K562 (cell line): ENCODE measurements at regions not wholly inside any gene's neighbourhood (a gene's known extent, or its start where the extent isn't known, plus 50 kb on each side); places are given as distances from the start of the nearest gene placed in this dataset.

Experiments used
- ATAC-seq: fragments of 200-7000 bp; cut with Tn5 transposase; 3 replicates; pipeline ENCODE4 v1.9.1; 2020; ENCODE audit warnings: moderate library complexity
- BruUV-seq: library from RNA; stranded (reverse); fragments of 400-500 nt; replicated peaks from 2 replicates; lab custom pipeline; 2021; lab: Mats Ljungman, UMichigan
- CTCF ChIA-PET: fragments of 300-600 bp; formaldehyde crosslinking; extraction: SDS; loops from one replicate; lab custom pipeline; 2021; ENCODE audit warnings: low intra/inter-chr PET ratio; lab: Yijun Ruan, JAX
- POLR2A ChIA-PET: fragments of 300-600, 350-650 bp; sonication (Branson Sonifier 250); formaldehyde crosslinking; extraction: SDS; loops from one replicate; lab custom pipeline; 2021; ENCODE audit warnings: antibody characterized with exemption, inconsistent platforms; lab: Yijun Ruan, JAX
- DNase-seq, 4 experiments: peaks; one replicate each; pipeline versions ENCODE4 v3.0.0 to v3.0.0-alpha.2; 2011 to 2018; ENCODE audit warnings: low spot score in 3 of 4, mixed read lengths in 3 of 4; ENCODE audit errors: extremely low read depth in 1 of 4
- FAIRE-seq: peaks from 2 replicates; lab custom pipeline; 2011; peaks lifted over from hg19 to GRCh38; lab: Jason Lieb, UNC
- H2AFZ ChIP-seq: 2 replicates; pipeline ENCODE4 v1.6.0; 2011; ENCODE audit warnings: low read depth, low read length, control low read depth, inconsistent platforms
- H3K27ac ChIP-seq: fragments of 200-600 bp; 3 replicates; pipeline ENCODE4 v1.8.0; 2011; ENCODE audit warnings: low read depth, mild to moderate bottlenecking, control low read depth, inconsistent platforms, low read length, moderate library complexity, mixed read lengths; ENCODE audit errors: extremely low read depth
- H3K27me3 ChIP-seq, 2 experiments: fragments of 300-600 bp in 1 of 2; 2 replicates in 1 of 2; 3 replicates in 1 of 2; pipeline versions ENCODE4 v1.6.0 to v1.8.0; 2011; ENCODE audit warnings: inconsistent platforms in 2 of 2, low read length in 2 of 2, mild to moderate bottlenecking in 1 of 2, mixed read lengths in 1 of 2, moderate library complexity in 1 of 2; ENCODE audit not compliant: control insufficient read depth in 2 of 2, insufficient read depth in 2 of 2
- H3K36me3 ChIP-seq: fragments of 300-600 bp; 3 replicates; pipeline ENCODE4 v1.8.0; 2011; ENCODE audit warnings: mild to moderate bottlenecking, low read length, inconsistent platforms; ENCODE audit not compliant: control insufficient read depth, insufficient read depth
- H3K4me1 ChIP-seq, 2 experiments: fragments of 200-600 bp in 1 of 2; replicated peaks in 1 of 2; 2 replicates in 1 of 2; 3 replicates in 1 of 2; pipeline versions ENCODE4 v1.5.1 to v1.8.0; 2011; ENCODE audit warnings: inconsistent platforms in 2 of 2, low read length in 2 of 2, mild to moderate bottlenecking in 1 of 2, mixed read lengths in 1 of 2, moderate library complexity in 1 of 2; ENCODE audit not compliant: control insufficient read depth in 2 of 2, insufficient read depth in 2 of 2
- H3K4me2 ChIP-seq: 2 replicates; pipeline ENCODE4 v1.6.1; 2011; ENCODE audit warnings: low read length, control low read depth, inconsistent platforms, mixed read lengths; ENCODE audit not compliant: insufficient read depth
- H3K4me3 ChIP-seq: fragments of 200-600 bp; sonication (generic), shearing (Covaris generic); 2 replicates; pipeline ENCODE4 v1.5.1; 2016; ENCODE audit warnings: control low read depth, inconsistent platforms
- H3K79me2 ChIP-seq: fragments of 200-600 bp; 3 replicates; pipeline ENCODE4 v1.8.0; 2011; ENCODE audit warnings: low read length, inconsistent platforms; ENCODE audit not compliant: control insufficient read depth, insufficient read depth
- H3K9ac ChIP-seq, 2 experiments: 2 replicates each; pipeline versions ENCODE4 v1.6.0 to v1.6.1; 2011; ENCODE audit warnings: low read depth in 2 of 2, low read length in 2 of 2, control low read depth in 1 of 2, inconsistent platforms in 1 of 2, mild to moderate bottlenecking in 1 of 2, mixed read lengths in 1 of 2; ENCODE audit not compliant: insufficient read depth in 1 of 2
- H3K9me1 ChIP-seq: one replicate; pipeline ENCODE4 v1.6.0; 2011; ENCODE audit warnings: inconsistent platforms, mild to moderate bottlenecking, low read length, moderate library complexity; ENCODE audit not compliant: control insufficient read depth, insufficient read depth
- H3K9me3 ChIP-seq: replicated peaks from 2 replicates; pipeline ENCODE4 v1.5.1; 2011; ENCODE audit warnings: low read depth, low read length, inconsistent platforms; ENCODE audit not compliant: control insufficient read depth, insufficient read depth
- H4K20me1 ChIP-seq: replicated peaks from 2 replicates; pipeline ENCODE4 v1.6.1; 2011; ENCODE audit warnings: low read length, inconsistent platforms, mixed read lengths; ENCODE audit not compliant: control insufficient read depth, insufficient read depth
- FOXJ2 ChIP-seq: fragments of 200-800 bp; sonication (Bioruptor generic); IDR thresholded peaks from 2 replicates; pipeline ENCODE4 v1.6.1; 2016; ENCODE audit warnings: missing genetic modification characterization, missing compliant biosample characterization
- WGBS: fragments of 100-300 bp; shearing (Covaris generic); methylation state at CpG from one replicate; pipeline ENCODE4 v1.1.6; 2016; ENCODE audit warnings: low coverage, mixed read lengths; ENCODE audit not compliant: insufficient coverage; ENCODE audit errors: missing lambda C conversion rate; 5-methylcytosine and 5-hydroxymethylcytosine counted together
- in situ Hi-C: fragments of 300-500 bp; cut with MboI; formaldehyde crosslinking; loops from 4 replicates; pipeline ENCODE4 v1.15.0; 2018; ENCODE audit warnings: inconsistent platforms, mixed read lengths
- intact Hi-C: fragments of 100-400 bp; cut with micrococcal nuclease; formaldehyde crosslinking; loops from 2 replicates; pipeline ENCODE4 v1.14.2; 2022
- TF ChIP-seq, protein P1 (sequence below): fragments of 250-450 bp; sonication (Bioruptor Pico); IDR thresholded peaks from 2 replicates; pipeline ENCODE4 v1.5.0; 2020; ENCODE audit warnings: mild to moderate bottlenecking, borderline replicate concordance
- TF ChIP-seq, protein P2 (sequence below), 2 experiments: fragments of 450-650 bp; formaldehyde crosslinking in 1 of 2; IDR thresholded peaks; 2 replicates each; pipeline versions ENCODE4 v1.4.0 to v1.6.1; 2014 to 2020; ENCODE audit warnings: mild to moderate bottlenecking in 2 of 2, borderline replicate concordance in 1 of 2, low read depth in 1 of 2

DNA sequence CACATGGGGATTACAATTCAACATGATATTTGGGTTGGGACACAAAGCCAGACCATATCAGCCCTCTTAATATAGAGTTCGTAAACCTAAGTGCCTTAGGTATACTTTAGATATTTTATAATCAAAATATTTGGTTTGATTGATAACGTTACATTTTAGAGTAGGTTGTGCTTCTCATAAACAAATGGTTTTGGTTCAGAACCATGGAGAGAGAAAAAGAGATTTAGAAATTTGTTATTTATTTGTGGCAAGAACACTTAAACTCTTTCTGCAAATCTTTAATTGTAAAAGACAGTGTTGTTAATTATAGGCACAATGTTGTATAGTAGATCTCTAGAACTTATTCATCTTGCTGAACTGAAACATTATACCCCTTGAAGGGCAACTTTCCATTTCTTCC is 298.8 kb downstream of the TENT4A start:
- in situ Hi-C loops (no loop called here), intact Hi-C loops (no loop called here)
- ATAC-seq (no peak), DNase-seq (no peak), FAIRE-seq (no peak)
- no peak overlapping the region for H2AFZ ChIP-seq
- H3K27me3 ChIP-seq, result no peaks in the 10 kb centered on the region
- no peaks in the 10 kb centered on the region for H3K36me3 ChIP-seq
- TF ChIP-seq, protein P1, sequence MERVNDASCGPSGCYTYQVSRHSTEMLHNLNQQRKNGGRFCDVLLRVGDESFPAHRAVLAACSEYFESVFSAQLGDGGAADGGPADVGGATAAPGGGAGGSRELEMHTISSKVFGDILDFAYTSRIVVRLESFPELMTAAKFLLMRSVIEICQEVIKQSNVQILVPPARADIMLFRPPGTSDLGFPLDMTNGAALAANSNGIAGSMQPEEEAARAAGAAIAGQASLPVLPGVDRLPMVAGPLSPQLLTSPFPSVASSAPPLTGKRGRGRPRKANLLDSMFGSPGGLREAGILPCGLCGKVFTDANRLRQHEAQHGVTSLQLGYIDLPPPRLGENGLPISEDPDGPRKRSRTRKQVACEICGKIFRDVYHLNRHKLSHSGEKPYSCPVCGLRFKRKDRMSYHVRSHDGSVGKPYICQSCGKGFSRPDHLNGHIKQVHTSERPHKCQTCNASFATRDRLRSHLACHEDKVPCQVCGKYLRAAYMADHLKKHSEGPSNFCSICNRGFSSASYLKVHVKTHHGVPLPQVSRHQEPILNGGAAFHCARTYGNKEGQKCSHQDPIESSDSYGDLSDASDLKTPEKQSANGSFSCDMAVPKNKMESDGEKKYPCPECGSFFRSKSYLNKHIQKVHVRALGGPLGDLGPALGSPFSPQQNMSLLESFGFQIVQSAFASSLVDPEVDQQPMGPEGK (CRISPR knock-in tag), result no peak
- TF ChIP-seq FOXJ2 (tag), result no peak
- TF ChIP-seq, protein P2, sequence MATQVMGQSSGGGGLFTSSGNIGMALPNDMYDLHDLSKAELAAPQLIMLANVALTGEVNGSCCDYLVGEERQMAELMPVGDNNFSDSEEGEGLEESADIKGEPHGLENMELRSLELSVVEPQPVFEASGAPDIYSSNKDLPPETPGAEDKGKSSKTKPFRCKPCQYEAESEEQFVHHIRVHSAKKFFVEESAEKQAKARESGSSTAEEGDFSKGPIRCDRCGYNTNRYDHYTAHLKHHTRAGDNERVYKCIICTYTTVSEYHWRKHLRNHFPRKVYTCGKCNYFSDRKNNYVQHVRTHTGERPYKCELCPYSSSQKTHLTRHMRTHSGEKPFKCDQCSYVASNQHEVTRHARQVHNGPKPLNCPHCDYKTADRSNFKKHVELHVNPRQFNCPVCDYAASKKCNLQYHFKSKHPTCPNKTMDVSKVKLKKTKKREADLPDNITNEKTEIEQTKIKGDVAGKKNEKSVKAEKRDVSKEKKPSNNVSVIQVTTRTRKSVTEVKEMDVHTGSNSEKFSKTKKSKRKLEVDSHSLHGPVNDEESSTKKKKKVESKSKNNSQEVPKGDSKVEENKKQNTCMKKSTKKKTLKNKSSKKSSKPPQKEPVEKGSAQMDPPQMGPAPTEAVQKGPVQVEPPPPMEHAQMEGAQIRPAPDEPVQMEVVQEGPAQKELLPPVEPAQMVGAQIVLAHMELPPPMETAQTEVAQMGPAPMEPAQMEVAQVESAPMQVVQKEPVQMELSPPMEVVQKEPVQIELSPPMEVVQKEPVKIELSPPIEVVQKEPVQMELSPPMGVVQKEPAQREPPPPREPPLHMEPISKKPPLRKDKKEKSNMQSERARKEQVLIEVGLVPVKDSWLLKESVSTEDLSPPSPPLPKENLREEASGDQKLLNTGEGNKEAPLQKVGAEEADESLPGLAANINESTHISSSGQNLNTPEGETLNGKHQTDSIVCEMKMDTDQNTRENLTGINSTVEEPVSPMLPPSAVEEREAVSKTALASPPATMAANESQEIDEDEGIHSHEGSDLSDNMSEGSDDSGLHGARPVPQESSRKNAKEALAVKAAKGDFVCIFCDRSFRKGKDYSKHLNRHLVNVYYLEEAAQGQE (IDR thresholded peaks at IDR 0.05; ENCODE audit: borderline replicate concordance), result peak; percentile 28
- TF ChIP-seq, protein P2 (CRISPR knock-in tag; IDR thresholded peaks at IDR 0.05; ENCODE audit: low read depth), result no peak
- no peaks in the 10 kb centered on the region for H4K20me1 ChIP-seq
- H3K4me2 ChIP-seq, result no peak overlapping the region
- H3K4me1 ChIP-seq, result no peaks in the 10 kb centered on the region
- ChIA-PET CTCF (no interaction called here), POLR2A (no interaction called here)
- no peaks in the 10 kb centered on the region for H3K9me3 ChIP-seq
- H3K27ac ChIP-seq, result no peak overlapping the region
- WGBS, result 0% methylated on average over 2 of the region's 2 CpGs
- no peak overlapping the region for H3K4me3 ChIP-seq
- no peaks in the 10 kb centered on the region for H3K79me2 ChIP-seq
- BruUV-seq, result no TSS peak
- no peak overlapping the region for H3K9ac ChIP-seq
- H3K9me1 ChIP-seq, result no peaks in the 10 kb centered on the region
